H1 (cell line): ENCODE measurements at regions not wholly inside any gene's neighbourhood (a gene's known extent, or its start where the extent isn't known, plus 50 kb on each side); places are given as distances from the start of the nearest gene placed in this dataset.

ENCODE experiments used
- CTCF ChIA-PET: fragments of 300-600 bp; sonication (Branson Sonifier 250); formaldehyde crosslinking; loops from one replicate; lab custom pipeline; 2021; ENCODE audit not compliant: partially characterized antibody; lab: Charles Lee
- POLR2A ChIA-PET: fragments of 300-600 bp; sonication (Branson Sonifier 250); formaldehyde crosslinking; loops from one replicate; lab custom pipeline; 2021; ENCODE audit warnings: inconsistent platforms; ENCODE audit not compliant: partially characterized antibody; lab: Charles Lee
- DNase-seq, 2 experiments: peaks; one replicate each; pipeline versions ENCODE4 v3.0.0 to v3.0.0-alpha.2; 2010 to 2022; ENCODE audit warnings: low spot score in 2 of 2, low read depth in 1 of 2, mixed read lengths in 1 of 2
- FAIRE-seq: peaks from 2 replicates; lab custom pipeline; 2011; peaks lifted over from hg19 to GRCh38; lab: Jason Lieb, UNC
- H2AFZ ChIP-seq: 2 replicates; pipeline ENCODE4 v1.8.1; 2012; ENCODE audit warnings: low read length, inconsistent platforms
- H2AK5ac ChIP-seq: 2 replicates; pipeline ENCODE4 v1.6.1; 2013; ENCODE audit warnings: low read depth, low read length
- H2BK120ac ChIP-seq: replicated peaks from 2 replicates; pipeline ENCODE3; 2013; ENCODE audit warnings: low read depth, low read length, inconsistent platforms
- H2BK12ac ChIP-seq: 2 replicates; pipeline ENCODE4 v1.6.1; 2013; ENCODE audit warnings: low read depth, low read length
- H2BK15ac ChIP-seq: 2 replicates; pipeline ENCODE4 v1.6.1; 2013; ENCODE audit warnings: low read length
- H2BK20ac ChIP-seq: 2 replicates; pipeline ENCODE4 v1.6.1; 2013; ENCODE audit warnings: low read length
- H2BK5ac ChIP-seq: 2 replicates; pipeline ENCODE4 v1.6.1; 2013; ENCODE audit warnings: low read depth, low read length
- H3K14ac ChIP-seq: 2 replicates; pipeline ENCODE4 v1.6.1; 2013; ENCODE audit warnings: inconsistent platforms; ENCODE audit not compliant: insufficient read length
- H3K18ac ChIP-seq: 2 replicates; pipeline ENCODE4 v1.6.1; 2013; ENCODE audit warnings: low read length; ENCODE audit errors: extremely low read depth
- H3K23ac ChIP-seq: 2 replicates; pipeline ENCODE4 v1.6.1; 2013; ENCODE audit warnings: inconsistent platforms; ENCODE audit not compliant: insufficient read length
- H3K23me2 ChIP-seq: 2 replicates; pipeline ENCODE4 v1.6.1; 2013; ENCODE audit warnings: low read depth, low read length
- H3K27ac ChIP-seq: 2 replicates; pipeline ENCODE4 v1.6.1; 2011; ENCODE audit warnings: low read depth, low read length, inconsistent platforms
- H3K27me3 ChIP-seq, 4 experiments: replicated peaks in 1 of 4; 1 replicate in 1 of 4; 2 replicates in 3 of 4; pipeline versions ENCODE4 v1.6.1 to v1.8.1; 2011 to 2013; ENCODE audit warnings: low read length in 3 of 4, mild to moderate bottlenecking in 3 of 4, inconsistent platforms in 2 of 4, mixed read lengths in 2 of 4, moderate library complexity in 1 of 4; ENCODE audit not compliant: control insufficient read depth in 3 of 4, insufficient read depth in 3 of 4; ENCODE audit errors: extremely low read depth in 1 of 4
- H3K36me3 ChIP-seq, 4 experiments: 2 replicates each; pipeline versions ENCODE4 v1.6.1 to v1.8.1; 2011 to 2013; ENCODE audit warnings: mild to moderate bottlenecking in 4 of 4, low read length in 3 of 4, moderate library complexity in 2 of 4, control low read depth in 1 of 4, inconsistent platforms in 1 of 4; ENCODE audit not compliant: insufficient read depth in 4 of 4, control insufficient read depth in 2 of 4
- H3K4ac ChIP-seq: replicated peaks from 2 replicates; pipeline ENCODE3; 2013; ENCODE audit warnings: low read length, low read depth, mixed read lengths, inconsistent platforms; ENCODE audit not compliant: insufficient read length
- H3K4me1 ChIP-seq, 4 experiments: replicated peaks in 1 of 4; 1 replicate in 1 of 4; 2 replicates in 3 of 4; pipeline versions ENCODE4 v1.6.1 to v1.8.1; 2011 to 2013; ENCODE audit warnings: low read length in 3 of 4, inconsistent platforms in 2 of 4, mixed read lengths in 1 of 4; ENCODE audit not compliant: insufficient read depth in 4 of 4, control insufficient read depth in 3 of 4
- H3K4me2 ChIP-seq, 2 experiments: 2 replicates each; pipeline versions ENCODE4 v1.6.1 to v1.8.1; 2011 to 2013; ENCODE audit warnings: low read depth in 2 of 2, low read length in 2 of 2, control low read depth in 1 of 2, inconsistent platforms in 1 of 2, mild to moderate bottlenecking in 1 of 2; ENCODE audit not compliant: insufficient read depth in 1 of 2
- H3K4me3 ChIP-seq, 4 experiments: fragments of 200-600, 300-600 bp in 1 of 4; sonication (generic), shearing (Covaris generic), sonication (Bioruptor Twin) in 1 of 4; 2 replicates each; pipeline versions ENCODE4 v1.5.1 to v1.8.1; 2011 to 2016; ENCODE audit warnings: low read length in 4 of 4, low read depth in 3 of 4, control low read depth in 2 of 4, inconsistent platforms in 2 of 4, mild to moderate bottlenecking in 2 of 4, mixed read lengths in 1 of 4, moderate library complexity in 1 of 4; ENCODE audit not compliant: insufficient read depth in 2 of 4; ENCODE audit errors: extremely low read depth in 1 of 4
- H3K56ac ChIP-seq: replicated peaks from 2 replicates; pipeline ENCODE3; 2013; ENCODE audit warnings: low read depth, mild to moderate bottlenecking, mixed read lengths, low read length, inconsistent platforms; ENCODE audit not compliant: insufficient read length
- H3K79me1 ChIP-seq: 2 replicates; pipeline ENCODE4 v1.6.1; 2013; ENCODE audit warnings: low read depth, low read length, control low read depth
- H3K79me2 ChIP-seq, 2 experiments: 2 replicates each; pipeline versions ENCODE4 v1.6.1 to v1.8.1; 2012 to 2013; ENCODE audit warnings: low read length in 2 of 2, mild to moderate bottlenecking in 2 of 2, inconsistent platforms in 1 of 2; ENCODE audit not compliant: insufficient read depth in 2 of 2, control insufficient read depth in 1 of 2
- H3K9ac ChIP-seq, 4 experiments: replicated peaks in 1 of 4; 1 replicate in 1 of 4; 2 replicates in 3 of 4; pipeline versions ENCODE4 v1.6.1 to v1.8.1; 2011 to 2013; ENCODE audit warnings: low read depth in 3 of 4, low read length in 3 of 4, control low read depth in 2 of 4, mild to moderate bottlenecking in 2 of 4, moderate library complexity in 2 of 4, inconsistent platforms in 1 of 4; ENCODE audit errors: extremely low read depth in 1 of 4
- H3K9me3 ChIP-seq, 2 experiments: 2 replicates each; pipeline versions ENCODE4 v1.6.1 to v1.8.1; 2012 to 2013; ENCODE audit warnings: mild to moderate bottlenecking in 2 of 2, moderate library complexity in 2 of 2, control low read depth in 1 of 2, inconsistent platforms in 1 of 2, low read depth in 1 of 2, low read length in 1 of 2, mixed read lengths in 1 of 2; ENCODE audit not compliant: insufficient read depth in 2 of 2
- H4K20me1 ChIP-seq, 2 experiments: replicated peaks in 1 of 2; 2 replicates each; pipeline versions ENCODE3 to v1.8.1; 2011 to 2013; ENCODE audit warnings: inconsistent platforms in 2 of 2, low read length in 2 of 2, mild to moderate bottlenecking in 1 of 2; ENCODE audit not compliant: insufficient read depth in 2 of 2, control insufficient read depth in 1 of 2
- H4K5ac ChIP-seq: 2 replicates; pipeline ENCODE4 v1.6.1; 2013; ENCODE audit warnings: low read length, low read depth, mixed read lengths, inconsistent platforms; ENCODE audit not compliant: insufficient read length
- H4K8ac ChIP-seq: 2 replicates; pipeline ENCODE4 v1.8.0; 2013; ENCODE audit warnings: mild to moderate bottlenecking, moderate library complexity, low read length, inconsistent platforms; ENCODE audit not compliant: insufficient read depth; ENCODE audit errors: extremely low read depth
- H4K91ac ChIP-seq: replicated peaks from 2 replicates; pipeline ENCODE3; 2013; ENCODE audit warnings: low read length, mixed read lengths, inconsistent platforms; ENCODE audit not compliant: insufficient read length
- CBX5 ChIP-seq: fragments of 300-800, 300-1000 bp; sonication (generic); IDR thresholded peaks from 2 replicates; pipeline ENCODE4 v1.7.1; 2016; ENCODE audit warnings: antibody characterized with exemption, low read length, low read depth
- CBX8 ChIP-seq: fragments of 300-800, 300-1000 bp; sonication (generic); IDR thresholded peaks from 2 replicates; pipeline ENCODE4 v1.7.1; 2016; ENCODE audit warnings: low read depth, low read length, borderline replicate concordance
- CHD1 ChIP-seq: IDR thresholded peaks from 2 replicates; pipeline ENCODE4 v1.6.1; 2012; ENCODE audit warnings: low read depth, low read length, improper control_type of control experiment
- GTF2F1 ChIP-seq: IDR thresholded peaks from 2 replicates; pipeline ENCODE4 v1.6.1; 2012; ENCODE audit warnings: low read depth, low read length, improper control_type of control experiment, borderline replicate concordance
- JUN ChIP-seq: IDR thresholded peaks from 2 replicates; pipeline ENCODE4 v1.6.1; 2011; ENCODE audit warnings: low read depth, mild to moderate bottlenecking, improper control_type of control experiment, low read length
- POU5F1 ChIP-seq: IDR thresholded peaks from 2 replicates; pipeline ENCODE4 v1.6.1; 2011; ENCODE audit warnings: low read depth, mild to moderate bottlenecking, low read length, moderate library complexity
- SP4 ChIP-seq: IDR thresholded peaks from 2 replicates; pipeline ENCODE4 v1.6.1; 2012; ENCODE audit warnings: low read length, inconsistent platforms
- YY1 ChIP-seq: IDR thresholded peaks from 2 replicates; pipeline ENCODE4 v1.6.1; 2011; ENCODE audit warnings: low read depth, mild to moderate bottlenecking, low read length
- WGBS, 2 experiments: shearing (Covaris generic) in 1 of 2; methylation state at CpG; one replicate each; pipeline versions ENCODE4 v1.1.6 to v1.1.7; 2013 to 2015; ENCODE audit warnings: low lambda C conversion rate in 2 of 2, mixed read lengths in 2 of 2, inconsistent platforms in 1 of 2, low coverage in 1 of 2, missing lambda C conversion rate in 1 of 2; ENCODE audit not compliant: insufficient replicate concordance in 2 of 2, insufficient coverage in 1 of 2, insufficient read length in 1 of 2; ENCODE audit errors: extremely low coverage in 1 of 2, missing lambda C conversion rate in 1 of 2; 5-methylcytosine and 5-hydroxymethylcytosine counted together

DNA sequence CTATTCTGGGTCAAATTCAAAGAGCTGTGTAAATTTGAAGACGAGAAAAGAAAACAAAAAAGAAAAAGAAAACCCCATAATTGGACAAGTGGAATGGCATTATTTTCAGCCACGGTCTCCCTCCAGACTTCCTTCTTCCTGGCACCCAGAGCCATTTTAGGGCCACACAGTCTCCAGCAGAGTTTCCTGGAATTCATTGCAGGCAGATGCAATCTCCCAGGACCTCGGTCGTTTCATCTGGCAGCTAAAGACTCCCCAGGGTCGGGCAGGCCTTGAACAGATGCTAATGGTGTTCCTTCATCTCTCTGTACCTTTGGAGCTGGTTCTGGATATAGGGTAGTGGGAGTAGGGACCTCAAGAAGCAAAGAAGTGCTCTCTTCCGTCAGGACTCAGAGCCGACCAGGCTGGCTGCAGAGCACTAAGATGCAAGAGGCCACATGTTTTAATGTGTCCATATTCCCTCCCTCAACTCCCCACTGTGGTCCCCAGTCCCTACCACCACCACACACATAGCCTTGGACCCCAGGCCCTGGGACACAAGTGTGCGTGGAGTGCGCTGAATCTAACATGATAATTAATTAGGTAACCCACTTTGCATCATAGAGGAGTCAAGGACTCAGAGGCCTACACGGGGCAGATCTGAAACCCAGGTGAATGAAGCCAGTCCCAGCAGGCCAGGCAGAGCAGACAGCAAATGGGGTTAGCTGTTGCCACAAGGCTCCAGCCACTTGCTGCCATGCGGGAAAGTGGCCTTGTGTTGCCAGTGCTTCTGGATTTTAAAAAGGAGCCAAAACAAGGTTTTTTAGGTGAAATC is 109.3 kb upstream of the ATL2 start:
- H2AFZ ChIP-seq: peak overlapping the region; percentile 70
- H2BK20ac ChIP-seq: no peak overlapping the region
- no peak overlapping the region for H3K23ac ChIP-seq
- no peak overlapping the region; the same call in 1 of the 2 replicates for H4K8ac ChIP-seq
- H3K18ac ChIP-seq: no peak overlapping the region
- ChIA-PET POLR2A (interaction anchor here (1.1 kb wide), 1 partner anchor 110 kb away, joined by 3 read pairs; the partner anchor contains the start of gene ATL2), CTCF (interaction anchor here (1.3 to 1.6 kb wide), 2 partner anchors 13 to 104 kb away, joined by 3 read pairs; no protein-coding TSS in a partner anchor)
- DNase-seq (no peak), FAIRE-seq (no peak)
- H3K4ac ChIP-seq: no peak overlapping the region
- no peaks in the 10 kb centered on the region for H3K9me3 ChIP-seq
- H4K5ac ChIP-seq: no peak overlapping the region
- H3K36me3 ChIP-seq: no peaks in the 10 kb centered on the region
- no peak overlapping the region for H2BK12ac ChIP-seq
- H4K20me1 ChIP-seq: no peaks in the 10 kb centered on the region
- H2BK120ac ChIP-seq: no peak overlapping the region
- H3K56ac ChIP-seq: no peak overlapping the region
- no peaks in the 10 kb centered on the region for H3K23me2 ChIP-seq
- H4K91ac ChIP-seq: peak overlapping the region; percentile 26
- no peak overlapping the region for H2BK5ac ChIP-seq
- no peak overlapping the region for H3K4me3 ChIP-seq
- no peak overlapping the region for H3K14ac ChIP-seq
- WGBS, 2 experiments: 86% methylated on average over 11 of the region's 11 CpGs; no CpG with 5 or more reads in 1 of the 2 experiments
- H3K9ac ChIP-seq: no peak overlapping the region
- no peaks in the 10 kb centered on the region for H3K27me3 ChIP-seq
- H2BK15ac ChIP-seq: no peak overlapping the region
- H3K4me1 ChIP-seq: peaks cover 0 to 3% (median 0%) of the 10 kb centered on the region in 4 experiments; a peak in 1 of 7 replicates
- no peak overlapping the region for H2AK5ac ChIP-seq
- H3K79me2 ChIP-seq: no peaks in the 10 kb centered on the region
- no peaks in the 10 kb centered on the region for H3K79me1 ChIP-seq
- no peak overlapping the region for H3K27ac ChIP-seq
- H3K4me2 ChIP-seq: no peak overlapping the region
- TF ChIP-seq POU5F1: no peak
- no peak for TF ChIP-seq YY1
- no peak for TF ChIP-seq CBX5
- no peak for TF ChIP-seq GTF2F1
- TF ChIP-seq CBX8: no peak
- no peak for TF ChIP-seq CHD1
- TF ChIP-seq SP4: no peak
- TF ChIP-seq JUN: no peak
